HepG2 (cell line): ENCODE measurements at regions not wholly inside any gene's neighbourhood (a gene's known extent, or its start where the extent isn't known, plus 50 kb on each side); places are given as distances from the start of the nearest gene placed in this dataset.

Experiments used
- ATAC-seq: fragments of 200-7000 bp; cut with Tn5 transposase; 3 replicates; pipeline ENCODE4 v1.9.1; 2020; ENCODE audit warnings: mild to moderate bottlenecking, moderate library complexity
- BruUV-seq: library from RNA; stranded (reverse); fragments of 400-500 nt; replicated peaks from 2 replicates; lab custom pipeline; 2021; lab: Mats Ljungman, UMichigan
- CTCF ChIA-PET: fragments of 300-600 bp; formaldehyde crosslinking; extraction: SDS; loops from one replicate; lab custom pipeline; 2021; ENCODE audit warnings: low total read pairs, inconsistent platforms, low intra/inter-chr PET ratio; lab: Yijun Ruan, JAX
- POLR2A ChIA-PET: fragments of 350-600 bp; sonication (Branson Sonifier 250); formaldehyde crosslinking; loops from one replicate; lab custom pipeline; 2020; ENCODE audit warnings: antibody characterized with exemption, inconsistent platforms; lab: Yijun Ruan, JAX
- DNase-seq: peaks from one replicate; pipeline ENCODE4 v3.0.0-alpha.2; 2015; ENCODE audit warnings: low spot score
- FAIRE-seq: peaks from 3 replicates; lab custom pipeline; 2011; peaks lifted over from hg19 to GRCh38; lab: Jason Lieb, UNC
- H2AFZ ChIP-seq: one replicate; pipeline ENCODE4 v1.6.1; 2011; ENCODE audit warnings: low read length, inconsistent platforms
- H3K27ac ChIP-seq: fragments of 300-600 bp; 3 replicates; pipeline ENCODE4 v1.8.0; 2011; ENCODE audit warnings: mixed run types, mild to moderate bottlenecking, mixed read lengths, low read length, inconsistent platforms; ENCODE audit not compliant: insufficient read depth; ENCODE audit errors: extremely low read length
- H3K27me3 ChIP-seq, 2 experiments: fragments of 200-600 bp in 1 of 2; 2 replicates in 1 of 2; 3 replicates in 1 of 2; pipeline versions ENCODE4 v1.6.0 to v1.8.0; 2011; ENCODE audit warnings: low read length in 2 of 2, mild to moderate bottlenecking in 2 of 2, moderate library complexity in 2 of 2, inconsistent platforms in 1 of 2; ENCODE audit not compliant: insufficient read depth in 2 of 2, control insufficient read depth in 1 of 2
- H3K36me3 ChIP-seq, 2 experiments: fragments of 200-600 bp in 1 of 2; replicated peaks in 1 of 2; 2 replicates in 1 of 2; 3 replicates in 1 of 2; pipeline versions ENCODE4 v1.5.1 to v1.8.0; 2011; ENCODE audit warnings: low read length in 2 of 2, inconsistent platforms in 1 of 2; ENCODE audit not compliant: insufficient read depth in 2 of 2, control insufficient read depth in 1 of 2
- H3K4me1 ChIP-seq: 2 replicates; pipeline ENCODE4 v1.5.1; 2012; ENCODE audit warnings: low read length, inconsistent platforms; ENCODE audit not compliant: insufficient read depth
- H3K4me2 ChIP-seq: 2 replicates; pipeline ENCODE4 v1.6.0; 2011; ENCODE audit warnings: low read depth, low read length, inconsistent platforms
- H3K4me3 ChIP-seq, 3 experiments: fragments of 200-600 bp in 1 of 3; sonication (generic), shearing (Covaris generic) in 1 of 3; replicated peaks in 1 of 3; 2 replicates each; pipeline ENCODE4 v1.5.1; 2011 to 2016; ENCODE audit warnings: low read length in 3 of 3, inconsistent platforms in 2 of 3, low read depth in 2 of 3, mild to moderate bottlenecking in 2 of 3, control low read depth in 1 of 3, mixed read lengths in 1 of 3; ENCODE audit not compliant: insufficient read depth in 1 of 3
- H3K79me2 ChIP-seq: one replicate; pipeline ENCODE4 v1.6.1; 2011; ENCODE audit warnings: low read length, inconsistent platforms; ENCODE audit not compliant: insufficient read depth
- H3K9ac ChIP-seq: 2 replicates; pipeline ENCODE4 v1.6.0; 2011; ENCODE audit warnings: mild to moderate bottlenecking, low read depth, low read length, inconsistent platforms; ENCODE audit not compliant: insufficient read depth
- H3K9me3 ChIP-seq: 2 replicates; pipeline ENCODE4 v1.5.1; 2012; ENCODE audit warnings: mild to moderate bottlenecking, low read length
- H4K20me1 ChIP-seq: 2 replicates; pipeline ENCODE4 v1.6.0; 2011; ENCODE audit warnings: inconsistent platforms, mild to moderate bottlenecking, low read length, moderate library complexity; ENCODE audit not compliant: insufficient read depth
- AGO2 ChIP-seq: fragments of 200-400 bp; formaldehyde crosslinking; optimal IDR thresholded peaks from 2 replicates; pipeline ENCODE3; 2017; ENCODE audit warnings: mild to moderate bottlenecking, low read depth, low read length, moderate library complexity
- ASH2L ChIP-seq: fragments of 300-600, 200-600 bp; sonication (generic); IDR thresholded peaks from 2 replicates; pipeline ENCODE4 v1.7.0; 2017; ENCODE audit warnings: low read depth, mild to moderate bottlenecking, moderate library complexity, mixed read lengths, low read length; ENCODE audit not compliant: insufficient read length
- MNT ChIP-seq: fragments of 450-650 bp; IDR thresholded peaks from 2 replicates; pipeline ENCODE4 v1.6.1; 2016
- MYNN ChIP-seq: sonication (generic); formaldehyde crosslinking; IDR thresholded peaks from 2 replicates; pipeline ENCODE4 v1.4.0; 2020; ENCODE audit warnings: mild to moderate bottlenecking, low read depth, missing genetic modification reagents
- MZF1 ChIP-seq: sonication (generic); formaldehyde crosslinking; IDR thresholded peaks from 2 replicates; pipeline ENCODE4 v1.8.1; 2023; ENCODE audit warnings: mild to moderate bottlenecking, missing genetic modification reagents, borderline replicate concordance
- NCOA1 ChIP-seq: sonication (generic); formaldehyde crosslinking; IDR thresholded peaks from 2 replicates; pipeline ENCODE4 v1.9.0; 2021; ENCODE audit warnings: missing genetic modification reagents
- NFATC3 ChIP-seq: sonication (generic); formaldehyde crosslinking; IDR thresholded peaks from 2 replicates; pipeline ENCODE4 v1.5.1; 2020; ENCODE audit warnings: mild to moderate bottlenecking, missing genetic modification reagents
- NFIC ChIP-seq: IDR thresholded peaks from 2 replicates; pipeline ENCODE4 v1.6.1; 2012; ENCODE audit warnings: mild to moderate bottlenecking, low read length, inconsistent platforms
- SMC3 ChIP-seq: IDR thresholded peaks from 2 replicates; pipeline ENCODE4 v1.6.1; 2011; ENCODE audit warnings: low read length, improper control_type of control experiment
- SRSF9 ChIP-seq: fragments of 200-400 bp; formaldehyde crosslinking; IDR thresholded peaks from 2 replicates; pipeline ENCODE4 v1.6.1; 2018; ENCODE audit warnings: borderline replicate concordance, mild to moderate bottlenecking, low read depth, low read length; ENCODE audit not compliant: insufficient read depth, poor library complexity, severe bottlenecking
- ZBTB20 ChIP-seq: sonication (generic); formaldehyde crosslinking; IDR thresholded peaks from 2 replicates; pipeline ENCODE4 v1.8.1; 2023; ENCODE audit warnings: missing genetic modification reagents, low read depth, mild to moderate bottlenecking, borderline replicate concordance
- ZFP41 ChIP-seq: sonication (generic); formaldehyde crosslinking; IDR thresholded peaks from 2 replicates; pipeline ENCODE4 v1.4.0; 2020; ENCODE audit warnings: mild to moderate bottlenecking, missing genetic modification reagents, borderline replicate concordance
- ZNF251 ChIP-seq: sonication (generic); formaldehyde crosslinking; IDR thresholded peaks from 2 replicates; pipeline ENCODE4 v1.9.0; 2021; ENCODE audit warnings: mild to moderate bottlenecking, missing genetic modification reagents
- ZNF547 ChIP-seq: sonication (generic); formaldehyde crosslinking; IDR thresholded peaks from 2 replicates; pipeline ENCODE4 v1.5.1; 2020; ENCODE audit warnings: mild to moderate bottlenecking, missing genetic modification reagents
- ZNF556 ChIP-seq: sonication (generic); formaldehyde crosslinking; IDR thresholded peaks from 2 replicates; pipeline ENCODE4 v1.4.0; 2020; ENCODE audit warnings: mild to moderate bottlenecking, missing genetic modification reagents, borderline replicate concordance
- ZNF720 ChIP-seq: sonication (generic); formaldehyde crosslinking; IDR thresholded peaks from 2 replicates; pipeline ENCODE4 v1.4.0; 2020; ENCODE audit warnings: missing genetic modification reagents
- ZNF782 ChIP-seq: sonication (generic); formaldehyde crosslinking; IDR thresholded peaks from 2 replicates; pipeline ENCODE4 v1.4.0; 2020; ENCODE audit warnings: missing genetic modification reagents, mild to moderate bottlenecking, borderline replicate concordance
- ZNF883 ChIP-seq: sonication (generic); formaldehyde crosslinking; IDR thresholded peaks from 2 replicates; pipeline ENCODE4 v1.5.1; 2020; ENCODE audit warnings: mild to moderate bottlenecking, missing genetic modification reagents; ENCODE audit errors: not compliant biosample characterization
- whole genome bisulfite sequencing: methylation state at CpG from one replicate; pipeline ENCODE4 v1.1.6; 2017; ENCODE audit warnings: low lambda C conversion rate; 5-methylcytosine and 5-hydroxymethylcytosine counted together
- in situ Hi-C: cut with HindIII; loops from 2 replicates; pipeline ENCODE4 v1.10.0; 2017; ENCODE audit warnings: low pct_unique_long_range_greater_than_20kb; ENCODE audit not compliant: extremely low pct_ligation_motif_present
- intact Hi-C: fragments of 100-400 bp; cut with micrococcal nuclease; formaldehyde crosslinking; loops from one replicate; pipeline ENCODE4 v1.10.0; 2022; ENCODE audit not compliant: unreplicated experiment
- TF ChIP-seq, protein P1 (sequence below): IDR thresholded peaks from 2 replicates; pipeline ENCODE4 v1.6.1; 2016; ENCODE audit warnings: missing compliant biosample characterization, missing genetic modification reagents, borderline replicate concordance
- TF ChIP-seq, protein P2 (sequence below): sonication (generic); formaldehyde crosslinking; conservative IDR thresholded peaks from 2 replicates; pipeline ENCODE4 v1.4.0; 2020; ENCODE audit warnings: missing genetic modification reagents

DNA sequence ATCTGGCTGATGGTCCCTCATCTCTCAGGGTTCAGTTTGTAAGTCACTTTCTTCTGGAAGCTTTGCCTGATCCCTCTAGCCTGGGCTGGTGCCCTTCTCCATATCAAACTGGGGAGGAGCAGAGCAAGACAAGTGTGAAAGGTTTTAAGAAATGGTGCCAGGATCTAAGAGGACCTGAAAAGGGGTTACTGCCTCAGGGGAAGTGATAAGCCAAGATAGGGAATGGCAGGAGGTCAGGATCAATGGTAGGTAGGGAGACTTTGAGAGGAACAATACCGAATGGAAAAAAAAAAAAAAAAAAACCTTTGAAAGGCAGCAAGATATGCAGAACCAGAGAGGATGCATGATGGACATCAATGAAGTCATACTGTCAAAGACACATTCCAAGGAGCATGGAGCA, 67.5 kb upstream of the TLR4 start:
- Histone ChIP-seq H3K4me1 (no peaks in the 10 kb centered on the region), H4K20me1 (no peaks in the 10 kb centered on the region), H2AFZ (no peak overlapping the region), H3K9ac (no peak overlapping the region), H3K27me3 (no peaks in the 10 kb centered on the region), H3K4me2 (no peak overlapping the region), H3K36me3 (no peaks in the 10 kb centered on the region), H3K9me3 (no peaks in the 10 kb centered on the region), H3K4me3 (no peak overlapping the region), H3K27ac (no peak overlapping the region), H3K79me2 (no peaks in the 10 kb centered on the region)
- TF ChIP-seq NFIC = no peak
- no peak for TF ChIP-seq SMC3
- no peak for TF ChIP-seq AGO2
- TF ChIP-seq ZFP41 (CRISPR knock-in tag) = no peak
- no peak for TF ChIP-seq NCOA1
- TF ChIP-seq SRSF9 = no peak
- no peak for TF ChIP-seq ZNF547 (CRISPR knock-in tag)
- no peak for TF ChIP-seq ZNF883 (CRISPR knock-in tag)
- TF ChIP-seq, protein P1, sequence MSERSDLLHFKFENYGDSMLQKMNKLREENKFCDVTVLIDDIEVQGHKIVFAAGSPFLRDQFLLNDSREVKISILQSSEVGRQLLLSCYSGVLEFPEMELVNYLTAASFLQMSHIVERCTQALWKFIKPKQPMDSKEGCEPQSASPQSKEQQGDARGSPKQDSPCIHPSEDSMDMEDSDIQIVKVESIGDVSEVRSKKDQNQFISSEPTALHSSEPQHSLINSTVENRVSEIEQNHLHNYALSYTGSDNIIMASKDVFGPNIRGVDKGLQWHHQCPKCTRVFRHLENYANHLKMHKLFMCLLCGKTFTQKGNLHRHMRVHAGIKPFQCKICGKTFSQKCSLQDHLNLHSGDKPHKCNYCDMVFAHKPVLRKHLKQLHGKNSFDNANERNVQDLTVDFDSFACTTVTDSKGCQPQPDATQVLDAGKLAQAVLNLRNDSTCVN = no peak
- TF ChIP-seq ZBTB20 (CRISPR knock-in tag) = no peak
- TF ChIP-seq MNT = no peak
- TF ChIP-seq, protein P2, sequence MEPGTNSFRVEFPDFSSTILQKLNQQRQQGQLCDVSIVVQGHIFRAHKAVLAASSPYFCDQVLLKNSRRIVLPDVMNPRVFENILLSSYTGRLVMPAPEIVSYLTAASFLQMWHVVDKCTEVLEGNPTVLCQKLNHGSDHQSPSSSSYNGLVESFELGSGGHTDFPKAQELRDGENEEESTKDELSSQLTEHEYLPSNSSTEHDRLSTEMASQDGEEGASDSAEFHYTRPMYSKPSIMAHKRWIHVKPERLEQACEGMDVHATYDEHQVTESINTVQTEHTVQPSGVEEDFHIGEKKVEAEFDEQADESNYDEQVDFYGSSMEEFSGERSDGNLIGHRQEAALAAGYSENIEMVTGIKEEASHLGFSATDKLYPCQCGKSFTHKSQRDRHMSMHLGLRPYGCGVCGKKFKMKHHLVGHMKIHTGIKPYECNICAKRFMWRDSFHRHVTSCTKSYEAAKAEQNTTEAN (CRISPR knock-in tag) = no peak
- TF ChIP-seq MZF1 = no peak
- TF ChIP-seq ZNF556 (CRISPR knock-in tag) = no peak
- no peak for TF ChIP-seq NFATC3 (CRISPR knock-in tag)
- TF ChIP-seq ZNF782 (CRISPR knock-in tag) = no peak
- TF ChIP-seq ZNF251 (CRISPR knock-in tag) = no peak
- no peak for TF ChIP-seq ASH2L
- no peak for TF ChIP-seq ZNF720 (CRISPR knock-in tag)
- no peak for TF ChIP-seq MYNN
- no TSS peak for BruUV-seq
- FAIRE-seq (no peak), DNase-seq (no peak), ATAC-seq (no peak)
- POLR2A ChIA-PET = no interaction called here
- CTCF ChIA-PET = no interaction called here
- in situ Hi-C loops (no loop called here), intact Hi-C loops (no loop called here)
- 0% methylated on average over 1 of the region's 1 CpG for WGBS
